Lower leg skin (tissue), 4 donors: ENCODE measurements at regions not wholly inside any gene's neighbourhood (a gene's known extent, or its start where the extent isn't known, plus 50 kb on each side); places are given as distances from the start of the nearest gene placed in this dataset.

Experiments
- DNase-seq, 2 donors: peaks; one replicate each; pipeline ENCODE4 v3.0.0-alpha.2; 2019; ENCODE audit warnings: low spot score in 2 of 2
- H3K4me3 ChIP-seq: fragments of 200-600 bp; sonication (generic); 2 replicates; pipeline ENCODE4 v1.5.1; 2017; ENCODE audit warnings: mild to moderate bottlenecking, low read depth; ENCODE audit not compliant: poor library complexity, severe bottlenecking
- POLR2A ChIP-seq, 2 donors: fragments of 450-650 bp; IDR thresholded peaks; one replicate each; pipeline ENCODE4 v1.6.1; 2016 to 2017; ENCODE audit warnings: antibody characterized with exemption in 2 of 2, mild to moderate bottlenecking in 1 of 2, moderate library complexity in 1 of 2
- WGBS, 2 donors: methylation state at CpG; one replicate each; pipeline ENCODE4 v1.1.5; 2018; 5-methylcytosine and 5-hydroxymethylcytosine counted together
- intact Hi-C: fragments of 100-400 bp; cut with DNase I; formaldehyde crosslinking; loops from one replicate; pipeline ENCODE4 v1.15.0; 2023; ENCODE audit warnings: low total_unique reads
- TF ChIP-seq, protein P1 (sequence below), 3 donors: fragments of 450-650 bp; IDR thresholded peaks; one replicate each; pipeline ENCODE4 v1.5.1; 2016; ENCODE audit warnings: antibody characterized with exemption in 3 of 3, mild to moderate bottlenecking in 3 of 3, moderate library complexity in 2 of 3

GRCh38 chr5:98568336-98568735 lies 205.1 kb upstream of the RGMB start:
- intact Hi-C loops = no loop called here
- no peak overlapping the region for H3K4me3 ChIP-seq
- TF ChIP-seq, protein P1, sequence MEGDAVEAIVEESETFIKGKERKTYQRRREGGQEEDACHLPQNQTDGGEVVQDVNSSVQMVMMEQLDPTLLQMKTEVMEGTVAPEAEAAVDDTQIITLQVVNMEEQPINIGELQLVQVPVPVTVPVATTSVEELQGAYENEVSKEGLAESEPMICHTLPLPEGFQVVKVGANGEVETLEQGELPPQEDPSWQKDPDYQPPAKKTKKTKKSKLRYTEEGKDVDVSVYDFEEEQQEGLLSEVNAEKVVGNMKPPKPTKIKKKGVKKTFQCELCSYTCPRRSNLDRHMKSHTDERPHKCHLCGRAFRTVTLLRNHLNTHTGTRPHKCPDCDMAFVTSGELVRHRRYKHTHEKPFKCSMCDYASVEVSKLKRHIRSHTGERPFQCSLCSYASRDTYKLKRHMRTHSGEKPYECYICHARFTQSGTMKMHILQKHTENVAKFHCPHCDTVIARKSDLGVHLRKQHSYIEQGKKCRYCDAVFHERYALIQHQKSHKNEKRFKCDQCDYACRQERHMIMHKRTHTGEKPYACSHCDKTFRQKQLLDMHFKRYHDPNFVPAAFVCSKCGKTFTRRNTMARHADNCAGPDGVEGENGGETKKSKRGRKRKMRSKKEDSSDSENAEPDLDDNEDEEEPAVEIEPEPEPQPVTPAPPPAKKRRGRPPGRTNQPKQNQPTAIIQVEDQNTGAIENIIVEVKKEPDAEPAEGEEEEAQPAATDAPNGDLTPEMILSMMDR (IDR thresholded peaks at IDR 0.05) = no peak
- TF ChIP-seq POLR2A (IDR thresholded peaks at IDR 0.05) = no peak
- 89 to 93% methylated on average over 1 of the region's 1 CpG for WGBS, 2 donors
- no peak for DNase-seq

DNA sequence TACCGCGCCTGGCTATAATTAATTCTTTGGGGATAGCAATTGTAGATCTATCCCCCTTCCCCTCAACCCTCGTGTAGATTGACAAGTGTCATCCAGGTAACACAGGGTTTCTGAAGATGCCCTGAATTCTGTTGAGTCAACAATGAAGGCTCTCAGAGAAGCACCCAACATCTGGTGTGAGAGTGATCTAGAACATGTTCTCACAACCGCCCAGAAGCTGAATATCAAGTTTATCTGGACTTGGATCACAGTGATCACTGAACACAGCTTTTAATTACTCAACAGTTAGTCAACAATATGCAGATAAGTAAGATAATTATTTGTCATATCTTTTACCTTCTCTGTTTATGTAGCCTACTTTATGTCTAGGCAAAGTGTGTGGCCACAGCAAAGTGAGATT lies 204.2 kb upstream of the RGMB start:
- H3K4me3 ChIP-seq = no peak overlapping the region
- TF ChIP-seq, protein P1 (IDR thresholded peaks at IDR 0.05) = no peak
- no peak for TF ChIP-seq POLR2A (IDR thresholded peaks at IDR 0.05)

GRCh38 chr5:98570010-98570409 lies 203.5 kb upstream of the RGMB start:
- H3K4me3 ChIP-seq = no peak overlapping the region
- intact Hi-C loops = no loop called here
- DNase-seq = no peak
- WGBS, 2 donors = 26 to 28% methylated on average over 1 of the region's 1 CpG
- TF ChIP-seq POLR2A (IDR thresholded peaks at IDR 0.05) = no peak
- TF ChIP-seq, protein P1 (IDR thresholded peaks at IDR 0.05) = no peak

More for the DNA sequence above, 204.2 kb upstream of the RGMB start:
- 69 to 78% methylated on average over 4 of the region's 4 CpGs for WGBS, 2 donors
- DNase-seq = no peak
- intact Hi-C loops = no loop called here

DNA sequence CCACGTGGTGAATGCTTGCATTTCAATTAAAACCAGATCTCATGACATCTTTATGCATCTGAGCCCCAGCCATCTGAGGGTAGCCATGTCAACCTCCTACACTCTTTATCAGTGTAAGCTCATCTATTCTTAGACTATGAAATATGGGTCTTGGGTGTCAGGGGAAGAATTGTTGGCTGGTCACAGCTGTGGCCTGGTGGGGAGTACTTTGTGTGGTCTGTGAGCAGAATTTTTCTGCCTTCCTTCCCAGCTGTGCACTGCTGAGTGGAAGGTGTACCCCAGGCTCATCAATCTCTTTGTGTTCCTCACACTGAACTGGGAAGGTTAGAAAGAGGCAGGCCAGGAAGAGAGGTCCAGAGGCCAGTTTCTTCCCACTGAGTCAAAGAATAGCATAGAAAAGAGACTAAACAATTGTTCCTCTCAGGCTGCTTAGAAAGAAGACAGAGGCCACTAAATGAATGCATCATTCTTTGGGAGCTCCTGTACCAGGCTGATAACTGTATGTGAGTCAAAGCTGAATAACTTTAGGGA lies 202.7 kb upstream of the RGMB start:
- WGBS, 2 donors = 27 to 28% methylated on average over 1 of the region's 1 CpG
- DNase-seq = no peak

GRCh38 chr5:98573834-98574320 lies 199.6 kb upstream of the RGMB start:
- intact Hi-C loops = no loop called here
- TF ChIP-seq POLR2A (IDR thresholded peaks at IDR 0.05) = no peak
- TF ChIP-seq, protein P1 (IDR thresholded peaks at IDR 0.05) = no peak
- 79 to 84% methylated on average over 4 of the region's 4 CpGs for WGBS, 2 donors
- DNase-seq = no peak
- H3K4me3 ChIP-seq = no peak overlapping the region

More for the DNA sequence above, 202.7 kb upstream of the RGMB start:
- H3K4me3 ChIP-seq = no peak overlapping the region
- TF ChIP-seq, protein P1 (IDR thresholded peaks at IDR 0.05) = no peak
- TF ChIP-seq POLR2A (IDR thresholded peaks at IDR 0.05) = no peak
- intact Hi-C loops = no loop called here

DNA sequence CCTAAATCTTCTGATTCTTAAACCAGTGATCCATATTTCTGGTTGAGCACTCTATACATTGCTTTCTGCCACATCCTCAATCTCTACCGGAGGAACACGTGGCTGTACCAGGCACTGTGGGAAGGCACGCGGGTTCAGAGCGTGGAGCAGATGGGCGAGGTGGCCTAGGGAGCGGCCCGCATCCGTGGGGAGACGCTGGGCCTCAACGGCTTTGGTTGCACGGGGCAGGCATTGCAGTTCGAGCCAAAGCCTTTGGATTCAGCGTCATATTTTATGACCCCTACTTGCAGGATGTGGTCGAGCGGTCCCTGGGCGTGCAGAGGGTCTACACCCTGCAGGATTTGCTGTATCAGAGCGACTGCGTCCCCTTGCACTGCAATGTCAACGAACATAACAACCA lies 197.2 kb upstream of the RGMB start:
- DNase-seq = no peak
- intact Hi-C loops = no loop called here
- H3K4me3 ChIP-seq = no peak overlapping the region
- TF ChIP-seq, protein P1 (IDR thresholded peaks at IDR 0.05) = no peak
- no peak for TF ChIP-seq POLR2A (IDR thresholded peaks at IDR 0.05)
- 91 to 94% methylated on average over 20 of the region's 20 CpGs for WGBS, 2 donors
